ENCODE measurements at regions not wholly inside any gene's neighbourhood (a gene's known extent, or its start where the extent isn't known, plus 50 kb on each side); places are given as distances from the start of the nearest gene placed in this dataset.

- FAIRE-seq, result no peak
Observed at GRCh38 chr5:108617467-108618435, 129.9 kb upstream of the FER start.

DNA sequence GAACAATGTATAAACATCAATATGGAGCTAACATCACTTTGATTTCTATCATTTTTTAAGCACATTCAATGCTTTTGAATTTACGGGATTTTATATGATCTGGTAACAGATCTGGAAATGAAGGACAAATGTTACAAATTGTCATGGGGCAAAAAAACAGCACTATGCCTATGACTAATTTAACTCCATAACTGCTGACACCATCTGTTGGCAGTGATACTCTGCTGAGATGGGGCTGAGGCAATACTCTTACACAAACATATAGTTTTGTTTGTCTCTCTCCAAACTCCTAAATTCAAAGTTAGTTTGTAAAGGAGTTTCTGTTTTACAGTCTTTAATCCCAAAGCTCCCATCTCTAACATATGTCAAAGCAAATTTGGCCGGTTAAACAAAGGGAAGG is 132.5 kb upstream of the FER start:
- Histone ChIP-seq H3K79me2 (ENCODE audit: insufficient read depth, low read length) (no peaks in the 10 kb centered on the region), H3K27ac (ENCODE audit: low read depth, low read length) (no peak overlapping the region), H3K36me3 (ENCODE audit: insufficient read depth, low read length) (no peaks in the 10 kb centered on the region), H3K27me3 (ENCODE audit: insufficient read depth, low read length) (no peaks in the 10 kb centered on the region), H3K4me3 (ENCODE audit: insufficient read depth, low read depth, low read length) (no peak overlapping the region), H2AFZ (ENCODE audit: low read depth, low read length) (no peak overlapping the region), H4K20me1 (ENCODE audit: insufficient read depth, low read length) (no peaks in the 10 kb centered on the region), H3K4me1 (ENCODE audit: insufficient read depth, low read length) (no peaks in the 10 kb centered on the region), H3K9me3 (ENCODE audit: insufficient read depth, low read depth, low read length) (no peaks in the 10 kb centered on the region), H3K9ac (ENCODE audit: low read length) (no peak overlapping the region), H3K4me2 (ENCODE audit: low read length) (no peak overlapping the region)
- Mint-ChIP-seq H3K9me3 (ENCODE audit: unreplicated experiment) (peaks cover 5% of the 10 kb centered on the region), H3K27ac (ENCODE audit: unreplicated experiment) (no peak overlapping the region), H3K4me1 (ENCODE audit: low read depth, unreplicated experiment) (no peaks in the 10 kb centered on the region), H3K4me3 (ENCODE audit: unreplicated experiment) (no peak overlapping the region), H3K27me3 (ENCODE audit: low read depth, unreplicated experiment) (no peaks in the 10 kb centered on the region), H3K36me3 (ENCODE audit: low read depth, unreplicated experiment) (no peaks in the 10 kb centered on the region)
- no peak for FAIRE-seq
- no peak for DNase-seq (ENCODE audit: low read depth)
- TF ChIP-seq, protein P1, sequence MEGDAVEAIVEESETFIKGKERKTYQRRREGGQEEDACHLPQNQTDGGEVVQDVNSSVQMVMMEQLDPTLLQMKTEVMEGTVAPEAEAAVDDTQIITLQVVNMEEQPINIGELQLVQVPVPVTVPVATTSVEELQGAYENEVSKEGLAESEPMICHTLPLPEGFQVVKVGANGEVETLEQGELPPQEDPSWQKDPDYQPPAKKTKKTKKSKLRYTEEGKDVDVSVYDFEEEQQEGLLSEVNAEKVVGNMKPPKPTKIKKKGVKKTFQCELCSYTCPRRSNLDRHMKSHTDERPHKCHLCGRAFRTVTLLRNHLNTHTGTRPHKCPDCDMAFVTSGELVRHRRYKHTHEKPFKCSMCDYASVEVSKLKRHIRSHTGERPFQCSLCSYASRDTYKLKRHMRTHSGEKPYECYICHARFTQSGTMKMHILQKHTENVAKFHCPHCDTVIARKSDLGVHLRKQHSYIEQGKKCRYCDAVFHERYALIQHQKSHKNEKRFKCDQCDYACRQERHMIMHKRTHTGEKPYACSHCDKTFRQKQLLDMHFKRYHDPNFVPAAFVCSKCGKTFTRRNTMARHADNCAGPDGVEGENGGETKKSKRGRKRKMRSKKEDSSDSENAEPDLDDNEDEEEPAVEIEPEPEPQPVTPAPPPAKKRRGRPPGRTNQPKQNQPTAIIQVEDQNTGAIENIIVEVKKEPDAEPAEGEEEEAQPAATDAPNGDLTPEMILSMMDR (IDR thresholded peaks at IDR 0.05; ENCODE audit: insufficient read depth, low read depth, low read length), result no peak
- no peak for TF ChIP-seq EZH2 (IDR thresholded peaks at IDR 0.05; ENCODE audit: insufficient read depth, low read length)

More at GRCh38 chr5:108617467-108618435, 129.9 kb upstream of the FER start:
- Histone ChIP-seq H3K4me3 (ENCODE audit: insufficient read depth, low read depth, low read length) (no peak overlapping the region), H4K20me1 (ENCODE audit: insufficient read depth, low read length) (no peaks in the 10 kb centered on the region), H3K4me1 (ENCODE audit: insufficient read depth, low read length) (no peaks in the 10 kb centered on the region), H2AFZ (ENCODE audit: low read depth, low read length) (no peak overlapping the region), H3K4me2 (ENCODE audit: low read length) (no peak overlapping the region), H3K27me3 (ENCODE audit: insufficient read depth, low read length) (no peaks in the 10 kb centered on the region), H3K27ac (ENCODE audit: low read depth, low read length) (no peak overlapping the region), H3K36me3 (ENCODE audit: insufficient read depth, low read length) (no peaks in the 10 kb centered on the region), H3K79me2 (ENCODE audit: insufficient read depth, low read length) (no peaks in the 10 kb centered on the region), H3K9ac (ENCODE audit: low read length) (no peak overlapping the region), H3K9me3 (ENCODE audit: insufficient read depth, low read depth, low read length) (no peaks in the 10 kb centered on the region)
- H3K27me3 Mint-ChIP-seq (ENCODE audit: low read depth, unreplicated experiment), result no peaks in the 10 kb centered on the region
- H3K9me3 Mint-ChIP-seq (ENCODE audit: unreplicated experiment), result no peaks in the 10 kb centered on the region
- no peak overlapping the region for H3K27ac Mint-ChIP-seq (ENCODE audit: unreplicated experiment)
- no peak for DNase-seq (ENCODE audit: low read depth)
- H3K36me3 Mint-ChIP-seq (ENCODE audit: low read depth, unreplicated experiment), result no peaks in the 10 kb centered on the region
- no peak for TF ChIP-seq EZH2 (IDR thresholded peaks at IDR 0.05; ENCODE audit: insufficient read depth, low read length)
- TF ChIP-seq, protein P1 (IDR thresholded peaks at IDR 0.05; ENCODE audit: insufficient read depth, low read depth, low read length), result no peak
- no peaks in the 10 kb centered on the region for H3K4me1 Mint-ChIP-seq (ENCODE audit: low read depth, unreplicated experiment)
- H3K4me3 Mint-ChIP-seq (ENCODE audit: unreplicated experiment), result no peak overlapping the region

- TF ChIP-seq, protein P1 (IDR thresholded peaks at IDR 0.05; ENCODE audit: insufficient read depth, low read depth, low read length), result no peak
- TF ChIP-seq EZH2 (IDR thresholded peaks at IDR 0.05; ENCODE audit: insufficient read depth, low read length), result no peak
- no peak overlapping the region for H3K27ac Mint-ChIP-seq (ENCODE audit: unreplicated experiment)
- no peaks in the 10 kb centered on the region for H3K27me3 Mint-ChIP-seq (ENCODE audit: low read depth, unreplicated experiment)
Observed at GRCh38 chr5:108607421-108607820, 140.3 kb upstream of the FER start.

More at GRCh38 chr5:108607421-108607820, 140.3 kb upstream of the FER start:
- FAIRE-seq, result no peak
- no peaks in the 10 kb centered on the region for H3K27me3 ChIP-seq (ENCODE audit: insufficient read depth, low read length)
- H2AFZ ChIP-seq (ENCODE audit: low read depth, low read length), result no peak overlapping the region
- H3K27ac ChIP-seq (ENCODE audit: low read depth, low read length), result no peak overlapping the region
- H3K36me3 ChIP-seq (ENCODE audit: insufficient read depth, low read length), result no peaks in the 10 kb centered on the region
- no peak for DNase-seq (ENCODE audit: low read depth)
- no peaks in the 10 kb centered on the region for H4K20me1 ChIP-seq (ENCODE audit: insufficient read depth, low read length)
- H3K79me2 ChIP-seq (ENCODE audit: insufficient read depth, low read length), result no peaks in the 10 kb centered on the region
- H3K4me2 ChIP-seq (ENCODE audit: low read length), result no peak overlapping the region
- peaks cover 5% of the 10 kb centered on the region for H3K9me3 Mint-ChIP-seq (ENCODE audit: unreplicated experiment)
- no peaks in the 10 kb centered on the region for H3K4me1 ChIP-seq (ENCODE audit: insufficient read depth, low read length)
- H3K4me3 Mint-ChIP-seq (ENCODE audit: unreplicated experiment), result no peak overlapping the region
- no peaks in the 10 kb centered on the region for H3K4me1 Mint-ChIP-seq (ENCODE audit: low read depth, unreplicated experiment)
- H3K36me3 Mint-ChIP-seq (ENCODE audit: low read depth, unreplicated experiment), result no peaks in the 10 kb centered on the region
- H3K4me3 ChIP-seq (ENCODE audit: insufficient read depth, low read depth, low read length), result no peak overlapping the region
- H3K9ac ChIP-seq (ENCODE audit: low read length), result no peak overlapping the region
- no peaks in the 10 kb centered on the region for H3K9me3 ChIP-seq (ENCODE audit: insufficient read depth, low read depth, low read length)

Data from astrocyte (in vitro differentiated cells and primary cell).